ENCODE measurements at regions not wholly inside any gene's neighbourhood (a gene's known extent, or its start where the extent isn't known, plus 50 kb on each side); places are given as distances from the start of the nearest gene placed in this dataset.

GRCh38 chr11:45339729-45340519 lies 53.8 kb upstream of the SYT13 start:
- Mint-ChIP-seq H3K27me3 (ENCODE audit: low read depth) (peaks cover 5% of the 10 kb centered on the region), H3K27ac (peak overlapping the region; percentile 3), H3K36me3 (ENCODE audit: insufficient read depth in 2 of 2) (no peaks in the 10 kb centered on the region), H3K9me3 (no peaks in the 10 kb centered on the region), H3K4me1 (ENCODE audit: low read depth) (peaks cover 15% of the 10 kb centered on the region), H3K4me3 (peak overlapping the region; percentile 71 to 77)
- ATAC-seq (replicated peaks in 1 of 2) (peak; percentile 99 to 100), DNase-seq (peak; percentile 93 to 94)

- H3K9me3 Mint-ChIP-seq: no peaks in the 10 kb centered on the region
- H3K4me1 Mint-ChIP-seq (ENCODE audit: low read depth): peaks cover 15% of the 10 kb centered on the region
- H3K36me3 Mint-ChIP-seq (ENCODE audit: insufficient read depth in 2 of 2): no peaks in the 10 kb centered on the region
- no peak overlapping the region for H3K4me3 Mint-ChIP-seq
- ATAC-seq (replicated peaks in 1 of 2): no peak
- peaks cover 7% of the 10 kb centered on the region for H3K27me3 Mint-ChIP-seq (ENCODE audit: low read depth)
- no peak overlapping the region for H3K27ac Mint-ChIP-seq
- no peak for DNase-seq
Observed at GRCh38 chr11:45337583-45338360, 51.6 kb upstream of the SYT13 start.

DNA sequence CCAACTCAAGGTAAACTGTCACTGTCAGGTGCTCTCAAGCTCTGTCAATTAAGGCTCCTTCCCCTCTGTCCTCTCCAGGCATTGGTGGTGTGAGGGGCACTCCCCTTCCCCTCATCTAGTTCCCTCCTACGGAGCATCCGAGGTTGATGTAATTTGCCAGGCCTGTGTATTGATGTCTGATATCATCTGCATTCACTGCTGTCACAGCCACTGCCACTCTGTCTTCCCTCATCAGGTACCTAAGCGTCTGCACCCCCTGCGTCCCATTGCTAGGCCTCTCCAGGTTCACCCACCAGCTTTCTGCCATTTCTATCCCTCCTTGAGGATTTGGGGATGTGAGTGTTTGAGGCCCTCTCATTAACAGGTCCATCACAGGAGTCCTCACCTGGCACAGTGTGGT lies 50.0 kb upstream of the SYT13 start:
- H3K27me3 Mint-ChIP-seq (ENCODE audit: low read depth): peaks cover 20% of the 10 kb centered on the region
- H3K4me3 Mint-ChIP-seq: no peak overlapping the region
- H3K36me3 Mint-ChIP-seq (ENCODE audit: insufficient read depth in 2 of 2): no peaks in the 10 kb centered on the region
- ATAC-seq (replicated peaks in 1 of 2) (no peak), DNase-seq (no peak)
- peaks cover 20% of the 10 kb centered on the region for H3K4me1 Mint-ChIP-seq (ENCODE audit: low read depth)
- H3K27ac Mint-ChIP-seq: no peak overlapping the region
- H3K9me3 Mint-ChIP-seq: no peaks in the 10 kb centered on the region

Data from activated T-cell treated with anti-CD3 and anti-CD28 coated beads, Interleukin-2, amount 50 U/mL, for 72 hours (primary cell).